Stimulated activated CD4-positive, alpha-beta T cell treated with anti-CD3 and anti-CD28 coated beads, TNF-alpha, amount 100 ng/mL, for 1 hour (primary cell): ENCODE measurements at regions not wholly inside any gene's neighbourhood (a gene's known extent, or its start where the extent isn't known, plus 50 kb on each side); places are given as distances from the start of the nearest gene placed in this dataset.

Experiments used
- DNase-seq, 3 donors: peaks; one replicate each; pipeline ENCODE4 v3.0.0-alpha.2; 2020; ENCODE audit warnings: low read depth in 3 of 3, low spot score in 1 of 3

- no peak for DNase-seq
These were observed 140.7 kb upstream of the PWP1 start for GRCh38 chr12:107544937-107545336.

GRCh38 chr12:107545737-107546353 lies 139.8 kb upstream of the PWP1 start:
- DNase-seq = no peak

- DNase-seq = no peak
These were observed 138.2 kb upstream of the PWP1 start for GRCh38 chr12:107547389-107547788.

- no peak for DNase-seq
These were observed 135.7 kb upstream of the PWP1 start for GRCh38 chr12:107549651-107550480.

GRCh38 chr12:107551434-107551833 lies 134.2 kb upstream of the PWP1 start:
- DNase-seq = no peak

GRCh38 chr12:107552263-107552662 lies 133.3 kb upstream of the PWP1 start:
- DNase-seq = no peak

- no peak for DNase-seq
These were observed 132.3 kb upstream of the PWP1 start for GRCh38 chr12:107553211-107553765.

GRCh38 chr12:107554941-107555340 lies 130.7 kb upstream of the PWP1 start:
- no peak for DNase-seq

GRCh38 chr12:107557026-107557425 lies 128.6 kb upstream of the PWP1 start:
- no peak for DNase-seq

- no peak for DNase-seq
These were observed 128.0 kb upstream of the PWP1 start for GRCh38 chr12:107557589-107558100.

- DNase-seq = no peak
These were observed 127.3 kb upstream of the PWP1 start for GRCh38 chr12:107558141-107558815.

GRCh38 chr12:107558816-107559382 lies 126.7 kb upstream of the PWP1 start:
- DNase-seq = no peak

- DNase-seq = no peak
These were observed 125.3 kb upstream of the PWP1 start for GRCh38 chr12:107560165-107560898.

GRCh38 chr12:107560899-107561285 lies 124.7 kb upstream of the PWP1 start:
- DNase-seq = no peak

GRCh38 chr12:107564946-107565345 lies 120.7 kb upstream of the PWP1 start:
- DNase-seq = no peak

- no peak for DNase-seq
These were observed 120.0 kb upstream of the PWP1 start for GRCh38 chr12:107565551-107565950.

GRCh38 chr12:107567876-107568619 lies 117.6 kb upstream of the PWP1 start:
- DNase-seq = no peak

GRCh38 chr12:107568718-107569117 lies 116.9 kb upstream of the PWP1 start:
- DNase-seq = no peak

GRCh38 chr12:107570721-107571120 lies 114.9 kb upstream of the PWP1 start:
- DNase-seq = no peak

- DNase-seq = no peak
These were observed 114.1 kb upstream of the PWP1 start for GRCh38 chr12:107571492-107571891.
